Keratinocyte (primary cell): ENCODE measurements at regions not wholly inside any gene's neighbourhood (a gene's known extent, or its start where the extent isn't known, plus 50 kb on each side); places are given as distances from the start of the nearest gene placed in this dataset.

ENCODE experiments used
- DNase-seq: peaks from one replicate; pipeline ENCODE4 v3.0.0-alpha.2; 2011; ENCODE audit warnings: low read depth, missing footprints, low spot score
- FAIRE-seq: peaks from 2 replicates; lab custom pipeline; 2011; peaks lifted over from hg19 to GRCh38; lab: Jason Lieb, UNC
- H2AFZ ChIP-seq: 2 replicates; pipeline ENCODE4 v1.6.0; 2012; ENCODE audit warnings: low read length, control low read depth, inconsistent platforms; ENCODE audit not compliant: control insufficient read depth
- H3K27ac ChIP-seq: 2 replicates; pipeline ENCODE4 v1.5.1; 2011; ENCODE audit warnings: low read length; ENCODE audit not compliant: control insufficient read depth, insufficient read depth
- H3K27me3 ChIP-seq: 3 replicates; pipeline ENCODE4 v1.6.0; 2011; ENCODE audit warnings: low read length; ENCODE audit not compliant: control insufficient read depth, insufficient read depth; ENCODE audit errors: extremely low read depth
- H3K36me3 ChIP-seq, 2 experiments: 2 replicates in 1 of 2; 3 replicates in 1 of 2; pipeline ENCODE4 v1.5.1; 2011; ENCODE audit warnings: low read length in 2 of 2, mild to moderate bottlenecking in 1 of 2; ENCODE audit not compliant: control insufficient read depth in 2 of 2, insufficient read depth in 2 of 2; ENCODE audit errors: extremely low read depth in 1 of 2
- H3K4me1 ChIP-seq: 3 replicates; pipeline ENCODE4 v1.5.1; 2011; ENCODE audit warnings: low read length; ENCODE audit not compliant: control insufficient read depth, insufficient read depth; ENCODE audit errors: extremely low read depth
- H3K4me2 ChIP-seq: 3 replicates; pipeline ENCODE4 v1.6.0; 2011; ENCODE audit warnings: low read depth, low read length; ENCODE audit not compliant: control insufficient read depth, insufficient read depth; ENCODE audit errors: extremely low read depth
- H3K4me3 ChIP-seq, 3 experiments: fragments of 200-600 bp in 1 of 3; sonication (generic) in 1 of 3; 2 replicates in 2 of 3; 3 replicates in 1 of 3; pipeline ENCODE4 v1.5.1; 2011 to 2016; ENCODE audit warnings: low read length in 3 of 3, mild to moderate bottlenecking in 3 of 3, control low read depth in 2 of 3, inconsistent platforms in 1 of 3, low read depth in 1 of 3, mixed read lengths in 1 of 3, mixed run types in 1 of 3, moderate library complexity in 1 of 3; ENCODE audit not compliant: control insufficient read depth in 2 of 3, insufficient read depth in 2 of 3; ENCODE audit errors: extremely low read depth in 1 of 3
- H3K79me2 ChIP-seq: 2 replicates; pipeline ENCODE4 v1.6.0; 2012; ENCODE audit warnings: low read length; ENCODE audit not compliant: control insufficient read depth, insufficient read depth
- H3K9ac ChIP-seq: 3 replicates; pipeline ENCODE4 v1.6.0; 2011; ENCODE audit warnings: low read length; ENCODE audit not compliant: control insufficient read depth, insufficient read depth; ENCODE audit errors: extremely low read depth
- H3K9me1 ChIP-seq: 3 replicates; pipeline ENCODE4 v1.6.0; 2011; ENCODE audit warnings: low read length; ENCODE audit not compliant: control insufficient read depth, insufficient read depth; ENCODE audit errors: extremely low read depth
- H3K9me3 ChIP-seq: 2 replicates; pipeline ENCODE4 v1.5.1; 2012; ENCODE audit warnings: low read depth, low read length; ENCODE audit not compliant: control insufficient read depth
- H4K20me1 ChIP-seq: 3 replicates; pipeline ENCODE4 v1.6.0; 2011; ENCODE audit warnings: low read length; ENCODE audit not compliant: control insufficient read depth, insufficient read depth; ENCODE audit errors: extremely low read depth
- CTCF ChIP-seq, 3 experiments: IDR thresholded peaks in 1 of 3; conservative IDR thresholded peaks in 1 of 3; optimal IDR thresholded peaks in 1 of 3; 2 replicates in 2 of 3; 3 replicates in 1 of 3; pipeline versions ENCODE3 to v1.5.1; 2011; ENCODE audit warnings: low read length in 3 of 3, mild to moderate bottlenecking in 3 of 3, moderate library complexity in 2 of 3, control low read depth in 1 of 3, inconsistent platforms in 1 of 3; ENCODE audit not compliant: insufficient read depth in 2 of 3; ENCODE audit errors: extremely low read depth in 1 of 3
- EZH2 ChIP-seq: IDR thresholded peaks from one replicate; pipeline ENCODE4 v1.6.1; 2012; ENCODE audit warnings: inconsistent platforms, mild to moderate bottlenecking, low read length, moderate library complexity
- dilution Hi-C: fragments of 300-500 bp; cut with MboI; formaldehyde crosslinking; loops from one replicate; pipeline ENCODE4 v1.7.0; 2020; ENCODE audit warnings: low sequenced_read_pairs; ENCODE audit not compliant: extremely low pct_ligation_motif_present

GRCh38 chr2:147378403-147378802 is 466.4 kb upstream of the ACVR2A start:
- dilution Hi-C loops = no loop called here

DNA sequence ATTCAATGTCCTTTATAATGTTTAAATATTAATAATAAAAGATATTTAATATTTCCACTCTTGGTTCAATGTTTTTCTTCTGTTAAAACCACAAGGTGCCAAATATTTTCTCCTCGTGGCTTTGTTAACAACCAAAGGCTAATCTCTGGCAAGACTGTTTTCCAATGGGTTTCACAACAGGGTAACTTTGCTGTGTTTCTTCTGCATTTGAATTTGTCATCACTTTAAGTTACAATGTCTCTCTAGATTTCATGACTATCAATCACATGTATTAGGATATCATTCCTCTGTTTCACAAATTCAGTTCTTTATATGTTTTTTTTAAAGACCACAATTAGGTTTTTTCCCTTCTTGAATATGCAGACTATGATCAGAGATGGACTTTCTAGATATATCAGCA is 469.8 kb upstream of the ACVR2A start:
- DNase-seq (no peak), FAIRE-seq (no peak)
- Histone ChIP-seq H3K27me3 (no peaks in the 10 kb centered on the region), H3K4me2 (no peak overlapping the region), H3K9ac (no peak overlapping the region), H3K9me3 (no peaks in the 10 kb centered on the region), H3K9me1 (no peaks in the 10 kb centered on the region), H3K36me3 (no peaks in the 10 kb centered on the region), H3K27ac (no peak overlapping the region), H4K20me1 (no peaks in the 10 kb centered on the region), H3K4me3 (no peak overlapping the region), H3K79me2 (no peaks in the 10 kb centered on the region), H2AFZ (no peak overlapping the region), H3K4me1 (no peaks in the 10 kb centered on the region)
- dilution Hi-C loops = no loop called here
- TF ChIP-seq EZH2 (no peak), CTCF (optimal IDR thresholded peaks at IDR 0.05 in 1 of 3, IDR thresholded peaks at IDR 0.05 in 1 of 3, conservative IDR thresholded peaks at IDR 0.05 in 1 of 3; ENCODE audit: extremely low read depth in 1 of 3, insufficient read depth in 2 of 3, low read length in 3 of 3) (no peak)

More at GRCh38 chr2:147378403-147378802, 466.4 kb upstream of the ACVR2A start:
- TF ChIP-seq EZH2 (no peak), CTCF (optimal IDR thresholded peaks at IDR 0.05 in 1 of 3, IDR thresholded peaks at IDR 0.05 in 1 of 3, conservative IDR thresholded peaks at IDR 0.05 in 1 of 3; ENCODE audit: extremely low read depth in 1 of 3, insufficient read depth in 2 of 3, low read length in 3 of 3) (no peak)
- no peaks in the 10 kb centered on the region for H4K20me1 ChIP-seq
- H3K27ac ChIP-seq = no peak overlapping the region
- H2AFZ ChIP-seq = no peak overlapping the region
- H3K9ac ChIP-seq = no peak overlapping the region
- FAIRE-seq = no peak
- no peaks in the 10 kb centered on the region for H3K9me1 ChIP-seq
- no peak for DNase-seq
- no peaks in the 10 kb centered on the region for H3K9me3 ChIP-seq
- no peaks in the 10 kb centered on the region for H3K36me3 ChIP-seq
- H3K79me2 ChIP-seq = no peaks in the 10 kb centered on the region
- peaks cover 7% of the 10 kb centered on the region for H3K4me1 ChIP-seq
- H3K27me3 ChIP-seq = no peaks in the 10 kb centered on the region
- no peak overlapping the region for H3K4me2 ChIP-seq
- no peak overlapping the region for H3K4me3 ChIP-seq
